HG02798 (cell line): ENCODE measurements at regions not wholly inside any gene's neighbourhood (a gene's known extent, or its start where the extent isn't known, plus 50 kb on each side); places are given as distances from the start of the nearest gene placed in this dataset.

ENCODE experiments used
- ATAC-seq: cut with Tn5 transposase; IDR thresholded peaks from one replicate; pipeline ENCODE4 v1.9.1; 2021; ENCODE audit warnings: mild to moderate bottlenecking; ENCODE audit not compliant: unreplicated experiment, poor library complexity

- ATAC-seq, result no peak
These were observed 294.8 kb downstream of the HS3ST1 start for GRCh38 chr4:11133868-11134267.

GRCh38 chr4:11132478-11132877 is 296.2 kb downstream of the HS3ST1 start:
- no peak for ATAC-seq

- ATAC-seq, result no peak
These were observed 297.2 kb downstream of the HS3ST1 start for GRCh38 chr4:11131491-11131890.

DNA sequence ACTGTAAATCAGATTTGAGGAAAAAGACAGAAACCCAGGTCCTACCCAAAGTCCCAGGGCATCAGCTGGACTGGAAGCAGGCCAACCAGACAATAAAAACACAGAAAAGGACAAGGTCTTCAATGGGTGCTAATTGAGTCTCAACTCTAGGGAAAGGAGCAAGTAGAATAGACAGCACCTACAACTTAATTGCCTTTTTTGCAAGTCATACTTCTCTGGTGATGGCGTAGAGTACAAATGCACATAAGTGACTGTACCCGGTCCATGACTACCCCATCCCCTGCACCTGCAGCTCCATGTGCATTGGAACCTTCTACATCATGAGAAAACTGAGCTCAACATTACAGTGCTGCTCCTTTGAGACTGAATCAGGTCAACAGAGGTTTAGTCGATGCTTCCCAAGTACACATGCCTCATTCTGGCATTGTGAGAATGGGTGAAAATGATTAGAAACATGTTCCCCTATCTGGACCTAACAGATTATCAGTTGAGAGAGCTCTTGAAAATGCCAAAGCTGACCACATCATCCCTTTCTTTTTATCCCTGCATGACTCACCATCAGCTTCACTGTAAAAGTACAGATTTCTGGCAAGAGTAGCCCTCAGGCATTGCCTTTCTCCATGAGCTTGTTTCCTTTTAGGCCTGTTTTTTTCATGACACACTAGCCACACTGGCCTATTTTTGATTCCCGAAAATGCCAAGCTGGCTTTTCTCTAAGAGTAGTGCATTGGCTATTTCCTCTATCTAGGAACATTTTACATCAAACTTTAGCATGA is 298.3 kb downstream of the HS3ST1 start:
- ATAC-seq, result no peak

GRCh38 chr4:11120435-11120834 is 308.3 kb downstream of the HS3ST1 start:
- no peak for ATAC-seq

- no peak for ATAC-seq
These were observed 309.2 kb downstream of the HS3ST1 start for GRCh38 chr4:11119474-11119873.

DNA sequence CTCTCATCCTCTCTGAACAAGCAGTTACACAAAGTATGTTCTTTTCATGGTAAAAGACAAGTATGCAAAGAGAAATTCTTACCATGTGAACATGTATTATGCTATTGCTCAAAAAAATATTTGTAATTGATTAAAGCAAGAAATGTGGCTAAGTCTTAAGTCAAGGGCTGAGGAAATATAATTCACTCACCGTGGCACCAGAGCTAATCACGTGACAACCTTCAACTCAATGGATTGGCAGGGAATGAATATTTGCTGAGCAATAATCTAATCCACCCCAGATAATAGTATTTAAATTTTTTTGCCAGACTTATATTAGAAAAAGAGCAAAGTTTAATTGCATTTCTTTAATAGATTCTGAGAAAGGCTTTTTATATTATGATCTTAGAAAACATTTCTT is 310.2 kb downstream of the HS3ST1 start:
- ATAC-seq, result no peak

DNA sequence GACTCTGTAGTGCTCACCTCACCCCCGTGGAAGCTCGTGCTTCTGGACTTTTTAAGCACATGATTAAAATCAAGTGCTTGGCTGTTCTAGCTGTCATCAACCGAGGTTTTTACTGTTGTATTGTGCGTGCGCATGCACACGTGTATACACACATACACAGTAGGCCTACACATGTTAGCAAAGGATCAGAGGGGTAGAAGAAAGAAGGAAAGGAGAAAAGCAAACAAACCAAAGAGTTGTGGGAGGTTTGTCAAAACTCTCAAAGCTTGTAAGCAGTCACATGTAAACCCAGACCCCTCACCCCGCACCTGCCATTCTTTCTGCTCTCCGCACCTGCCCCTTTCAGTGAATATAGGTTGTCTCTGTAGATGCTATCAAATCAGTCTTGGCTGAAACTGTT is 311.8 kb downstream of the HS3ST1 start:
- ATAC-seq, result no peak

DNA sequence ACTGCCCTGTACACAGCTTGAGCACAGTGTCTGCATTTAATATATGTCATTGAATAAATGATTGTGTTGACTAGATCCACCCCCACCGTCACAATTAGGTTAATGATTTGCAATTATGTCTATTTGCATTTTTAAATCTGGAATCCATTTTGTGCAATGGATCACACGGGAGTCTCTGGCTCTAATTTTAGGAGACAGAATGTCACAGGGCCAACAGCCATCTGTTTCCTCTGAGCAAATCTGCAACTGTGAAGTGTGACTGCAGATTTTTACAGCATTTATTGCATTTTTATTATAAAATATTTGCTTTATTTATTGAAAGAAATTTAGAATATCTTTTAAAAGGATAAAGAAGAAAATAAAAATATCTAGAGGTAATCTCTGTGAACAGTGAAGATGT is 316.8 kb downstream of the HS3ST1 start:
- ATAC-seq, result no peak

- no peak for ATAC-seq
These were observed 317.3 kb downstream of the HS3ST1 start for GRCh38 chr4:11111370-11111769.

GRCh38 chr4:11106759-11107158 is 321.9 kb downstream of the HS3ST1 start:
- ATAC-seq, result no peak

DNA sequence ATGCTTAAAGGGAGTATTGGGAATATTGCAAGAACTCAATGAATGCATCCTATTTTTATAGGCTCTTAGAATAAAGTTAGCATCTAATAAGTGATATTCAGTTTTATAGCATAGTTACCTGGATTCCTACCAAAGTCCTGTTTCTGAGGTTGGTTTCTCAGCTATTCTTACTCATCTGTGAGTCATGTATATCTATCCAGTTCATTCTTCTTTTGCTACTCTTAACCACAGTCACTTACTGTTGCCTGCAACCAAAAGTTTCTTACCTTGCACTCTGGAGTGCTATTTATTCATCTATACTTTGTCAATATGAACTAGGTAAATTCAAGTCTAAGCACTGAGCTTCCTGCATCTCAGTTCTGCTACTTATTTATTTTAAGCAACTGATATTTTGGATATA is 322.5 kb downstream of the HS3ST1 start:
- no peak for ATAC-seq

DNA sequence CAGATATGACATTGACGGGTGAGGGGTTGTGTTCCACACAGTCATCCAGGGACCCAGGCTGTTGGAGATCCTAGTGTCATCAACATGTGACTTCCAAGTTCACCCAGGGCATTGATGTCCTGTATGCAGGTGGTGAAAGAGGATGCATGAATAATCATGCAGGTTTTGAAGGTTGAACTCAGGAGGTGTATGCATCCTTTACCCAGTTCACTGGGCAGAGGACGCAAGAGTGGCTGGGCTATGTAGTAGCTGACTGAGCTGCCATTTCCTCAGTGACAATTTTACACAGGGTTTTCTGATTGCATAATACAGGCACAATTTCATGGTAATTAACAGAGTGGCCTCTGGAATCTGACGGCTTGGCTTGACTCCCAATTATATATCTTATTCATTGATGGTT is 323.0 kb downstream of the HS3ST1 start:
- ATAC-seq, result no peak

DNA sequence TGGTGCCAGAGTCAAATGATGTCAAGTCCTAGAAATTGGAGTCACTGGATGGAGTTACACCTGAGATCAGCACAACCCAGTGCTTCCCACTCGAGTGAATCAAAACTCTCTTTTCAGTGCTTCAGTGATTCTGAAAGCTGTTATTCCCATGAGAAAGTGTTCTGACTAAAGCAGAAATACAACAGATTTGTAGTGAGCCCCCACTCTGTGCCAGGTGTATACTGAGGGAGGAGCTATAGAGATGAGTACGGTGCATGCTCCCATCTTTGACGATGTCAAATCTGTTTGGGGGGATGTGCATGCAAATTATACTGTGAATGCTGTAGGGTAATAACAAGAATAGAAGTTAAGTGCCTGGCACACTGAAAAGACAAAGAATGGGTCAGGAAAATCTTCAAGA is 330.2 kb downstream of the HS3ST1 start:
- ATAC-seq, result no peak

DNA sequence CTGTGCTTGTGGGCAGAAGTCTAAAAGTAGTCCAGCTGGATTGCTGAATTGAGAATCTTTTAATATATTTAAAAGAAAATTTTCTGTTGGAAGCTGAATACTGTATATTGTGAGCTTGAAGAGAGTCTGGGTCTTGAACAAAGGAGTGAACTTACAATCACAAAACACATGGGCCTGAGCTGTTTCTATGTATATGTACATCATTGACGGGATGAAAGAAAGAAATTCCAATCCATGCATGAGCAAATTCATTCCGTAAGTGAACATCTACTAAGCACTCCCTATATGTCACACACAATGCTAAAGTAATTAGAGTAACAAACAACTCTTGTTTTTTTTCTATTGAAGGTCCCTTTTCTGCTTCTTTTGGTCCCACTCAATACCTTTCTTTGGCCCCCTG is 331.0 kb downstream of the HS3ST1 start:
- no peak for ATAC-seq

- ATAC-seq, result no peak
These were observed 347.7 kb downstream of the HS3ST1 start for GRCh38 chr4:11081006-11081405.

GRCh38 chr4:11079171-11079570 is 349.5 kb downstream of the HS3ST1 start:
- ATAC-seq, result no peak

DNA sequence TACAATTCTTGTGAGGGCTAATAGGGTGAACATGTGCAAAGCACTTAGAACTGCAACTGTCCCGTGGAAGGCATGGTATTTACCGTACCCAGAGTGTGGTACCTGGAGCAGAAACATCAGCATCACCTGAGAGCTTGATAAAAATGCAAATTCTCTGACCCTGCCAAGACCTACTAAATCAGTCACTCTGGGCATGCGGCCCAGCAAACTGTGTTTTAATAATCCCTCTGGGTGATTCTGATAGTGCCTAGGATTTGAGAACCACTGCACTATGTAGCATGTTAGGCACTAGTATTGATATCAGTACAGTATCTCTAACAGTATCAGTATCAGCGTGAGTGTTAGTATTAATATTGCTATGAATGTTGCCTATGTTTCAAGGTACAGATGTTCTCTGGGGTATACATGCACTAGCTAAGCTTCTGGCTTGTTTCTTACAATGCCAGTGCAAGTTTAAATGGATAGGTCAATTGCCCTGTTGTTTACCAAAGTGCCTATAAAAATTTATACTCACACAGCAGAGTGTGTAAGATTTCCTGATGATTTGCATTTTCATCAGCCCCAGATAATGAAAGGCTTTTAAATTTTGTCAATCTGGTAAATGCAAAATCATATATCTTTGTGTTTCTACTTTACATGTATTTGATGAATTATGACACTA is 354.0 kb downstream of the HS3ST1 start:
- no peak for ATAC-seq

DNA sequence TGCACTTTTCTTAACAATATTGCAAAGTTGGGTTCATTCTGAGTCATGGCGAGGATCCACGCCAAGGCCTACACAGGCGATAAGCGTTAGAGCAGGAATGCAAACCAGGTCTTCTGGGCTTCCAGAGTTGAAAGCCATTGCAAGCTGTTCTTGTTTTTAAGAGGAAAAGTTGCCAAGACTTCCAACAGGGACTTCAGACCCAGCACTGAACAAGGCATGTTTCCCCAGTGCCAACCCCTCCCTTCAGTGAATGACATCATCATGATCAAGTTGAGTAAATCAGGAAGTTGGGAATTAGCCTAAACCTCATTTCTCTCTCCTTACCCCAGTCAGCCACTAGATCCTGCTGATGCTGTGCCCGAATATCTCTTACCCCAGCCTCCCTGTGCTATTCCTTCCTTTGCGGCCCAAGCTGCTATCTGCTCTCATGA is 355.1 kb downstream of the HS3ST1 start:
- ATAC-seq, result no peak

- ATAC-seq, result no peak
These were observed 355.7 kb downstream of the HS3ST1 start for GRCh38 chr4:11072999-11073398.

GRCh38 chr4:11072463-11072862 is 356.2 kb downstream of the HS3ST1 start:
- ATAC-seq, result no peak

DNA sequence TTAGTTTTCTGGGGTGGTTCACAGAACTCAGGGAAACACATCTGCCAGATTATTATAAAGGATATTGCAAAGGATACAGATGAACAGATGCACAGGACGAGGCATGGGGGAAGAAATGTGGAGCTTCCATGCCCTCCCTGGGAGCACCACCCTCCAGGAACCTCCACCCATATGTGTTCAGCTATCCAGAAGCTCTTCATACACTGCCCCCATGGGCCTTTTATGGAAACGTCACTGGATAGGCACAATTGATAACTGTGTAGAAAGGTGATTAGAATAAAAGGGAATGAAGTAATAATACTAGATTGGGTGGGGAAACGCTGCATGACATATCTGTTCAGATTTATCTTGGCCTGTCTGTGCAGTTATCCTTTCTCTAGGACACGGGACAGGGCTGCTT is 357.9 kb downstream of the HS3ST1 start:
- ATAC-seq, result no peak
